ENCODE measurements at regions not wholly inside any gene's neighbourhood (a gene's known extent, or its start where the extent isn't known, plus 50 kb on each side); places are given as distances from the start of the nearest gene placed in this dataset.

DNA sequence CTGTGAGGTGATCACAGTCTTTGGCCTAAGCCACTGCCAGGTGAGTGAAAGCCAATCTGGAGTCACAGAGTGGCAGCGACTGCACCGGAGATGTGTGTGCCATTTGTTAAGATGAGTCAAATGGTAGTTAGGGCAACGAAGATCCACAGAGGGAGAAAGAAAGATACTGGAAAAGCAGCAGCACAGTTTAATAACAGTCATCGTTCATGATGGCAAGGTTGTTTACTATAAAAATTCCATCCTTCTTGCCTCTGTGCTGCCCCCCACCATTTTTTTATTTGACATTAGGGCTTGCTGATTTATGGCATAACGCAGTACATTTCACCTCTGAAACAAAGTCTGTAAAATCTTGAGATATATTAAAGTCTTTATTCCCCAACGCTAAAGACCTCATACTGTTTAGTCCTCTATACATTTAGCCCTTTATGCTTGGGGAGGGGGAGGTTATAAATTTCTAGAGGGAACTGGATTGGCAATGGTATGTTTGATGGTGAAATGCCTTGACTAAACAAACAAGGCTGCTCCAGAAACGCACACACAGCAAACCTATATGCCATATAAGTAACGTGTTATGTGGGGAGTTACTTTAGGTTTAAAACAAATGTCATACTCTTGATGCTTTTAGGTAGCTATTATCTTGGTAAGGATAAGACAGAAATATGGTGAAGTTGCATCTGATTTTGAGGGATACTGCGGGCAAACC lies 55.8 kb upstream of the ABL1 start:
- Mint-ChIP-seq H3K27ac (peak overlapping the region; percentile 88), H3K4me1 (peaks cover 46% of the 10 kb centered on the region), H3K4me3 (no peak overlapping the region), H3K27me3 (ENCODE audit: low read depth) (no peaks in the 10 kb centered on the region), H3K36me3 (peaks cover 6% of the 10 kb centered on the region), H3K9me3 (peaks cover 15% of the 10 kb centered on the region)
- DNase-seq (ENCODE audit: low spot score in 2 of 2, unreplicated experiment in 2 of 2), result no peak
- TF ChIP-seq, protein P1, sequence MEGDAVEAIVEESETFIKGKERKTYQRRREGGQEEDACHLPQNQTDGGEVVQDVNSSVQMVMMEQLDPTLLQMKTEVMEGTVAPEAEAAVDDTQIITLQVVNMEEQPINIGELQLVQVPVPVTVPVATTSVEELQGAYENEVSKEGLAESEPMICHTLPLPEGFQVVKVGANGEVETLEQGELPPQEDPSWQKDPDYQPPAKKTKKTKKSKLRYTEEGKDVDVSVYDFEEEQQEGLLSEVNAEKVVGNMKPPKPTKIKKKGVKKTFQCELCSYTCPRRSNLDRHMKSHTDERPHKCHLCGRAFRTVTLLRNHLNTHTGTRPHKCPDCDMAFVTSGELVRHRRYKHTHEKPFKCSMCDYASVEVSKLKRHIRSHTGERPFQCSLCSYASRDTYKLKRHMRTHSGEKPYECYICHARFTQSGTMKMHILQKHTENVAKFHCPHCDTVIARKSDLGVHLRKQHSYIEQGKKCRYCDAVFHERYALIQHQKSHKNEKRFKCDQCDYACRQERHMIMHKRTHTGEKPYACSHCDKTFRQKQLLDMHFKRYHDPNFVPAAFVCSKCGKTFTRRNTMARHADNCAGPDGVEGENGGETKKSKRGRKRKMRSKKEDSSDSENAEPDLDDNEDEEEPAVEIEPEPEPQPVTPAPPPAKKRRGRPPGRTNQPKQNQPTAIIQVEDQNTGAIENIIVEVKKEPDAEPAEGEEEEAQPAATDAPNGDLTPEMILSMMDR (IDR thresholded peaks at IDR 0.05; ENCODE audit: unreplicated experiment), result no peak

DNA sequence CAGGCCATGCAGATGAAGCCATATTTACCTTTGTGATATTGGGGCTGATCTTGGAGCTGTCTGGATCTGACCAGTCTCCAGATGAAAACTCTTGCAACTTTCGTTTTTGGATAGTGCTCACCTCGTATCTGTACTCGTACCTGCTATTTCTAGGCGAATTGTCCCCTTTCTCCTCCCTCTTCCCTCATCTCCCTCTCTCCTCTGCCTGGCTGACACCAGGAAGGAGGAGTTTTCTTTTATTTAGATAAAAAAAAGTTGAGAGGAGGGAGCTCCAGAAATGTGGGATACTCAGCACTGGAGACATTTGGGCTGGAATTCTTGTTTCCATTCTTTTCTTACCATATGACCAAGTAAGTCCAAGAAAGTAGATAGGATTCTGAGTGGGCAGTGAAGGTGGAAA lies 54.6 kb upstream of the ABL1 start:
- DNase-seq (ENCODE audit: low spot score in 2 of 2, unreplicated experiment in 2 of 2), result no peak
- Mint-ChIP-seq H3K36me3 (peaks cover 4% of the 10 kb centered on the region), H3K4me1 (peaks cover 46% of the 10 kb centered on the region), H3K9me3 (peaks cover 7% of the 10 kb centered on the region), H3K27me3 (ENCODE audit: low read depth) (no peaks in the 10 kb centered on the region), H3K27ac (peak overlapping the region; percentile 80), H3K4me3 (peak overlapping the region; percentile 23)
- TF ChIP-seq, protein P1 (IDR thresholded peaks at IDR 0.05; ENCODE audit: unreplicated experiment), result no peak

- DNase-seq (ENCODE audit: low spot score in 2 of 2, unreplicated experiment in 2 of 2), result no peak
- Mint-ChIP-seq H3K27me3 (ENCODE audit: low read depth) (no peaks in the 10 kb centered on the region), H3K4me3 (peak overlapping the region; percentile 23), H3K36me3 (no peaks in the 10 kb centered on the region), H3K9me3 (peaks cover under 1% of the 10 kb centered on the region), H3K4me1 (peaks cover 46% of the 10 kb centered on the region), H3K27ac (peak overlapping the region; percentile 80)
- TF ChIP-seq, protein P1 (IDR thresholded peaks at IDR 0.05; ENCODE audit: unreplicated experiment), result no peak
Measured at GRCh38 chr9:130780865-130781504, 54.1 kb upstream of the ABL1 start.

GRCh38 chr9:130781569-130781968 lies 53.5 kb upstream of the ABL1 start:
- DNase-seq (ENCODE audit: low spot score in 2 of 2, unreplicated experiment in 2 of 2), result no peak
- H3K27ac Mint-ChIP-seq, result peak overlapping the region; percentile 80
- H3K27me3 Mint-ChIP-seq (ENCODE audit: low read depth), result no peaks in the 10 kb centered on the region
- H3K4me1 Mint-ChIP-seq, result peaks cover 49% of the 10 kb centered on the region
- no peaks in the 10 kb centered on the region for H3K36me3 Mint-ChIP-seq
- no peaks in the 10 kb centered on the region for H3K9me3 Mint-ChIP-seq
- TF ChIP-seq, protein P1 (IDR thresholded peaks at IDR 0.05; ENCODE audit: unreplicated experiment), result no peak
- no peak overlapping the region for H3K4me3 Mint-ChIP-seq

- Mint-ChIP-seq H3K27ac (no peak overlapping the region), H3K4me1 (peaks cover 49% of the 10 kb centered on the region)
- no peak for DNase-seq (ENCODE audit: low spot score in 2 of 2, unreplicated experiment in 2 of 2)
Measured at GRCh38 chr9:130782886-130783530, 52.0 kb upstream of the ABL1 start.

More at GRCh38 chr9:130782886-130783530, 52.0 kb upstream of the ABL1 start:
- TF ChIP-seq, protein P1 (IDR thresholded peaks at IDR 0.05; ENCODE audit: unreplicated experiment), result no peak
- Mint-ChIP-seq H3K36me3 (no peaks in the 10 kb centered on the region), H3K9me3 (peaks cover under 1% of the 10 kb centered on the region), H3K4me3 (no peak overlapping the region), H3K27me3 (ENCODE audit: low read depth) (no peaks in the 10 kb centered on the region)

All from mesothelial cell of epicardium (in vitro differentiated cells).